Epidermal melanocyte (primary cell): ENCODE measurements at regions not wholly inside any gene's neighbourhood (a gene's known extent, or its start where the extent isn't known, plus 50 kb on each side); places are given as distances from the start of the nearest gene placed in this dataset.

Source experiments
- DNase-seq: peaks from one replicate; pipeline ENCODE4 v3.0.0; 2011; ENCODE audit warnings: low spot score; ENCODE audit not compliant: insufficient read length

- DNase-seq = no peak
These were observed 283.0 kb downstream of the MEIS1 start for GRCh38 chr2:66717973-66718372.

DNA sequence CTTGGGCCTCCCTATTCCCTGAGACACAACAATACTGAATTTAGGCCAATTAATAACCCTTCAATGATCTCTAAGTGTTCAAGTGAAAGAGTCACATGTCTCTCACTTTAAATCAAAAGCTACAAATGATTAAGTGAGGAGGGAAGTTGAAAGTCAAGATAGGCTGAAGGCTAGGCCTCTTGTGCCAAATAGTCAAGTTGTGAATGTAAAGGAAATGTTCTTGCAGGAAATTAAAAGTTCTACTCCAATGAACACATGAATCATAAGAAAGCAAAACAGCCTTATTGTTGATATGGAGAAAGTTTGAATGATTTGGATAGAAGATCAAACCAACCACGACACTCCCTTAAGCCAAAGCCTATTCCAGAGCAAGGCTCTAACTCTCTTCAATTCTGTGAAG lies 286.9 kb downstream of the MEIS1 start:
- no peak for DNase-seq

DNA sequence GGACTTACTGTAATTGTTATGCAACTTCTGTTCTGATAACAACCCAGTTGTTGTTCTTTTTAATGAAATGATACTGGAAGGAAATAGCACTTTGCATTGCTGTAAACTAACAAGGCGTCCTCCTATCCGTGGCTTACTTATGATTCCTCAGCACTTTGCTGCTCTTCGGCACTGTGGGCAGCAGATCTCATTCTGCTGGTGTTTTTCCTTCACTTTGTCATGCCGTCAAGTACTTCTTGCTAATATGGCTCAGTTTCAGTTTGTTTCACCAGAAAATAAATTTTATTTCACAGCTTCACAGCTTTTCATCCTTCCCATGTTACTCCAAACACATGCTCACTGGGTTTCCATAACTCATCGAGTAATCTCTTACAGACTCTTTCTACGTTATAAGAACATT lies 289.3 kb downstream of the MEIS1 start:
- no peak for DNase-seq

DNA sequence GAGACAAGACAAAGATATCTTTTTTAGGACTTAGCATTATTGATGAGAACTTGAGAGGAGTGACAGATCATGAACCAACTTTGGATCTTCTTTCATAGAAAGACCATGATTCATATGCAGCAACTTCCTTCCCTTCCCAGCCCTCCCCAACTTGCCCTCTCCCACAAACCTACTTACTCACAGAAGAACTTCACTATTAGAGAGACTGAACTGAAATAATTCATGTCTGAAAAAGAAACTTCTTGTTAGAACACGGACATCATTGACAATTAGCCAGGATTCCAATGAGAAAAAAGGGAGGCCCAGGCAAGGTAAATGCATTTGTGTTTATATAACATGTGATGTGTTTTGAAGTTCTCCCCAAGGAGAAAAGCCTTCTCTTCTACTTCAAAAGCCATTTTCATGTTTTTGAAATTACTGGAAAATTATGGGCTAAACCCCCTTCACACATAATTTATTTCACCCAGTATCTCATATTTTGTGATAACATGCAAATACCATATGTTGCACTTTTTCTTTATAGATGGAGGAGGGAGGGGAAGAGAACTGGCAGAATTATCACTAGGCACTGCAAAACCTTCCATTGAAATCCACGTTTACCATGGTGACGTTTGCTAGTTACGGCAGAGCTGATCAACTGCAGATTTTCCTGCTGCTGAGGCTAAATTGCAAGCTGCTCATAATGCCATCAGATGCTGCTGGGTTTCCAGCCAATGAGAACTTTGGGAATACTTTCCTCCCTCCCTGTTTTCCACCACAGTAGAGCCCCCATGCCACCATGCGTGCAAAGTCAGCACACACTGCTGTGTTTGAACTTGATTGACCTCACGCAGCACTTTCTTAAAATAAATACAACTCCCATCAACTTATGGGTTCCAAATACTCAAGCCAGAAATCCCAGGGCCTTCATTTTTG lies 294.7 kb downstream of the MEIS1 start:
- DNase-seq = no peak

DNA sequence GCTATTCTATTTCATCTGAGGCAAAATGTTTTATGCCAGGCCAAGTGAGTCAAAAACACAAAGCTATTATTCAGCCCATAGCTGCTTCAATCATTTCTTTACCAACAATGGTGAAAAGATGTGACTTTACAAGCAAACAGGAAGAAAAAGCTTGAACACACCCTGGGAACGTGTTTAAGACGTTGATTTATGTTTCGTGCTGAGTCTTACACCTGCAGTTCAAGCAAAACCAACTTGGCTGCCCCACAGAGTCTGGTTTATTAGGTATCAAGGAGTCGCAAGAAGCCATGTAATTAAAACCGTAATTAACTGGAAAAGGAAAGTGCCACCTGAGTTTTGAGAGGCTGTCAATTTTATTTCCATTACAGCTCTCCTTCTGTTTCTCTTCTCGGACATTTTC lies 295.5 kb downstream of the MEIS1 start:
- no peak for DNase-seq

- DNase-seq = no peak
These were observed 298.6 kb downstream of the MEIS1 start for GRCh38 chr2:66733364-66733999.

- DNase-seq = no peak
These were observed 314.0 kb downstream of the MEIS1 start for GRCh38 chr2:66748939-66749338.

GRCh38 chr2:66749566-66749965 lies 314.6 kb downstream of the MEIS1 start:
- no peak for DNase-seq

DNA sequence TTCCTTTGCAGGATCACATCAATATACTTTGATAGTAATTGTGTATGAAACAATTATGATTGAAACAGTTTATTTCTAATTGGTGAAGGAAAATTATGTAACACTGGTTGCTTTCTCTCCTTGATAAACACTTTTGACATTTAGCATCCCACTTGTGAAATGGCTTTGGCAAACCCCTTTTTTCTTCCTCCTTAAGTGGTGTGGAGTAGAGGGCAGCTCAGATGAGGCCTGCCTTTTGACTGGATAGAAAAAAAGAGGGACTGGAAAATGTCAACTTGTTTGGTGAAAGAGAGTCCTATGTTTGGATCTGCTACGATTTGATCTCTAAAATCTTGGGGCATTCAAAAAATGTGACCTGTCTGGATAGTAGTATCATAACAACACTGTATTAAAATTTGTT lies 318.3 kb downstream of the MEIS1 start:
- DNase-seq = no peak

DNA sequence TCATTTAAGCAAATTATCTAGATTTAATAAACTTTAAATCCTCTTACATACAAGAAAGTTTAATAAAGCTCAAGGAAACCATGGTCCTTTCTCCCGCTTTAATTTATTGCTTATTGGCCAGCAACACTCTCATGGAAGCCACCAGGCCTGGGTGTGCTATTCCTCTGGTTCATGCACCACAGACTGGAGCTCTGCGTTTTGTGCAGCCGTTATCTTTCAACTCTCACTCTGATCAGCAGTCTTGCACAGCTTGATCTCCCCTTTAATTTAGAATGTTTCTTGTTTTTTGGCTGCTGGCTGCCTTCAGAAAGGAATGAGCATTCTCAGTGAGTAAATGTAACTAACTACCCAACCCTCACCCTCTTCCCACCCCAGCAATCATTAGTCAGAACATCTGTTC lies 318.7 kb downstream of the MEIS1 start:
- DNase-seq = no peak

DNA sequence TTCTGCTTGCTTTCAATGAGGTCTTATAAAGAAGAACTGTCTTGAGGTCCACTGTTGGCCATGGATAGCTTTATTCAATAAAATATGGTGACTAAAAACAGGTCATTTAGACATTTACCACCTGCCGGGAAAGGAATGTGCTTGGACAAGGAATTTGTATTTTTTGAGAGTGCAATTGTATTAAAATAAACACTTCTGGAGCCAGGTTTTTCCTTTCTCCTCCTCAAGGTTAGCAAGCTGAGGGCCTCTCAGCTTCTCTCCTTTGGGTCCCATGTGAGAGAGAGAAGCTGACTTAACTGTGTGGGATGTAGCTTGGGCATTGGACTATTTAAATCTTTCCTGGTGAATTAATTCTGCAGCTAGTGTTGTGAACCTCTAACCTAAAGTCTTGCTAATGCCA lies 321.0 kb downstream of the MEIS1 start:
- DNase-seq = no peak

GRCh38 chr2:66761826-66762225 lies 326.9 kb downstream of the MEIS1 start:
- DNase-seq = no peak

GRCh38 chr2:66762761-66763160 lies 327.8 kb downstream of the MEIS1 start:
- DNase-seq = no peak

- DNase-seq = no peak
These were observed 331.7 kb downstream of the MEIS1 start for GRCh38 chr2:66766582-66766981.

DNA sequence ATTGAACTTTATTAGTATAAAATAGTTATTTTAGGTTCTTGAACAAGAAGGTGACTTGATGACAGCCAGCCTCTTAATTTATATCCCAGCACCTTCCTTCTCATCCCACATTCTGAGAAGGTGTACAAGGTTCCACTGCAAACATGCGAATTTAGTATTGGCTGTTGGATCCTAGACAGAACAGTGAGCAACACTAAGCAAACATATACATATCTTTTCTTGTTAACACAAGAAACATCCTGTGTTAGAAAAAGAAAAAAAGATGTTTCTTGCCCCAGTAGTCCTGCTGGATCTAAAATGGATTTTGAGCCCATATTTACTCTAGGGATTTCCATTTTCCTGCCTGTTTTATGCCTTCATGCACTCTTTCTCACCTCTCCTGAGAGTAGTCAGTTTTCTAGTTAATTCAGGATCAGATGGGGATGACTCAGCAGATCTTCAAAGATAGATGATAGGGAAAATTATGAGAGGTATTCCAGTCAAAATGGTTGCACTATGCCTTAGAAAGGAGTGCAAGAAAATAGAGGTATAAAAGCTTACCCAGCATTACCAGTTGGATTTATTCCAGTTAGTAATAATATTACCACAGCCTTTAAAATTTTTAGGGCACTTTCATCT lies 336.5 kb downstream of the MEIS1 start:
- no peak for DNase-seq

GRCh38 chr2:66772618-66773017 lies 337.7 kb downstream of the MEIS1 start:
- no peak for DNase-seq

DNA sequence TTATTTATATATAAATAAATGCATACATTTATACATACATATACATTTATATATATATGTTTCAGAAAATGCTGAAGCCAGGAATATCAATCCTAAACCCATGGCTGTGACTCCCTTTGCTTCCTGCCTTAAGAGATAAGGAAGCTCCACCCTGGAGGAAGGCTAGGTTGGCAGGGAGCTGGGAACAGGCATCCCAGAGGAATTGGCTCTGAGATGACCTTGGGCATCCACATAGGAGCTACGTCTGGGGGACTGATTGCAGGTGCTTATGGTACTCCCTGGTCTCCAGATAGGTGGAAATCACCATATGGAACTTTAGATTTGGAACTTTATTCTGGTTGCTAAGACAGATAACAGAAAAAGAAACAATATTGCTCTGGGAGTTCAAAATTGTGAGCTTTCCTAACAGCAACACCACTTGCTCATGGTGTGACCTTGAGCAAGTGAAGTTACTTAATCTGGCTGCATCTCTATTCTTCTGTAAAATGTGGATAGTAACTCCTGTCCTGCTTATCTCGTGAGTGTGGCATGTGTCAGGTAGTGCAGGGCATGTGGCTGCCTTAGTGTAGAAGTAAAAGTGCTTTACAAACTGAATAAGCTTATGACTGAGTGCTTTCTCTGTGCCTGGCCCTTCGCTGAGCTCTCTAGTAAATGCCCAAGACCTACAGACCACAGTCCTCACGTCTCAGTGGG lies 341.0 kb downstream of the MEIS1 start:
- DNase-seq = no peak

DNA sequence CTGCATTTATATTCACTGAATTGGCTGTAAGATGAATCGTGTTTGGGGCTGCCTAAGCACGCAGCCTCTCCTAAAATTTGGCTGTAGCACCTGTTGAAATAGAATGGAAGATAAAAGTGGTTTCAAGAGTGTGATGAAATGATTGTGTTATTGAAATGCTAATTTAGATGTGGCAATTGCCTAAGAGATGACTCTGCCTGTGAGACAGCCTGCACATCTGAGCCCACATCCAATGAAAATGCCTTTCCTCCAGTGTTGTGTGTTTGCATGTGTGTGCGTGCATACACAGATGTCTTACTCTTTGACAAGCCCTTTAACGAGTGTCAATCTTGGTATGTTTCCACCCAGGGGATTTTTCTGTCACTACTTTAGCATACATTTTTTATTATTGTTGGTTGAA lies 346.9 kb downstream of the MEIS1 start:
- DNase-seq = no peak

- no peak for DNase-seq
These were observed 347.9 kb downstream of the MEIS1 start for GRCh38 chr2:66782780-66783361.

GRCh38 chr2:66789741-66790140 lies 354.8 kb downstream of the MEIS1 start:
- no peak for DNase-seq

DNA sequence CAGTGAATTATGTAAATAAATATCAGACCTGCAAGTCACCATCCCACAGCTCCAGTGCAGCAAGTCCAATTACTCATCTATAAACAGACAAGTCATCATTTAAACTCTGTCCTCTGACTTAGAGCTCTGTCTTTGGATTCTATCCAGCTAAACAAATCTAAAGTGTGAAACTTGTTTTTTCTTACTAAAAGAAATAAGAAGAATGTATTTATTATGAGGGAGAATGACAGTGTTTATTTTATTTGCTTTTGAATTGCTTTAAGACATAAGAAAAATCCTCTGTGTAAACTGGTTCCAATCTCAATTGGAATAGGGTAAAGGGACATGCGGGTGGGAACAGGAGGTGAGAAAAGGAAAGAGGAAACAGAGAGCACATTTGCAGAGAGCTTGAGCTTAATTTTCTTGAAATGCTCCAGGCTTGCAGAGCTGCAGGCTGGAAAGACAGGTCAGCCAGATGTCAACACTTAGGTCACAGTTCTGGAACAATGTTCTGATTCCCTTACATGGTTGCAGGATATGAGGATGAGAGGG lies 355.8 kb downstream of the MEIS1 start:
- DNase-seq = no peak
